IPS-20b (cell line): ENCODE measurements at regions not wholly inside any gene's neighbourhood (a gene's known extent, or its start where the extent isn't known, plus 50 kb on each side); places are given as distances from the start of the nearest gene placed in this dataset.

Source experiments
- H3K27ac ChIP-seq: one replicate; pipeline ENCODE4 v1.5.1; 2013; ENCODE audit warnings: low read length
- H3K27me3 ChIP-seq: 2 replicates; pipeline ENCODE4 v1.6.1; 2013; ENCODE audit warnings: mild to moderate bottlenecking, low read length, inconsistent platforms; ENCODE audit not compliant: insufficient read depth
- H3K36me3 ChIP-seq: 2 replicates; pipeline ENCODE4 v1.6.1; 2013; ENCODE audit warnings: low read depth, mild to moderate bottlenecking, inconsistent platforms, low read length, moderate library complexity; ENCODE audit not compliant: insufficient read depth
- H3K4me1 ChIP-seq: 2 replicates; pipeline ENCODE4 v1.6.1; 2013; ENCODE audit warnings: mild to moderate bottlenecking, control low read depth, inconsistent platforms, low read length, moderate library complexity; ENCODE audit not compliant: insufficient read depth
- H3K4me3 ChIP-seq: 2 replicates; pipeline ENCODE4 v1.5.1; 2013; ENCODE audit warnings: mild to moderate bottlenecking, low read length, inconsistent platforms
- H3K9ac ChIP-seq: 2 replicates; pipeline ENCODE4 v1.6.1; 2013; ENCODE audit warnings: low read depth, mild to moderate bottlenecking, inconsistent platforms, low read length, moderate library complexity
- H3K9me3 ChIP-seq: 2 replicates; pipeline ENCODE4 v1.6.1; 2013; ENCODE audit warnings: mild to moderate bottlenecking, low read depth, low read length, inconsistent platforms; ENCODE audit not compliant: insufficient read depth

- Histone ChIP-seq H3K36me3 (no peaks in the 10 kb centered on the region), H3K4me1 (peaks cover 35% of the 10 kb centered on the region), H3K9me3 (no peaks in the 10 kb centered on the region), H3K27me3 (no peaks in the 10 kb centered on the region), H3K4me3 (no peak overlapping the region), H3K9ac (no peak overlapping the region), H3K27ac (no peak overlapping the region)
Observed at GRCh38 chr7:131087756-131088658, 239.7 kb upstream of the MKLN1 start.

GRCh38 chr7:131090188-131090587, 237.5 kb upstream of the MKLN1 start:
- Histone ChIP-seq H3K36me3 (no peaks in the 10 kb centered on the region), H3K27me3 (no peaks in the 10 kb centered on the region), H3K4me3 (peak overlapping the region; percentile 53), H3K27ac (peak overlapping the region; percentile 58), H3K9me3 (no peaks in the 10 kb centered on the region), H3K9ac (peak overlapping the region; percentile 78; the same call in 1 of the 2 replicates), H3K4me1 (peaks cover 37% of the 10 kb centered on the region)

GRCh38 chr7:131090886-131091692, 236.6 kb upstream of the MKLN1 start:
- no peaks in the 10 kb centered on the region for H3K27me3 ChIP-seq
- no peaks in the 10 kb centered on the region for H3K9me3 ChIP-seq
- H3K9ac ChIP-seq = peak overlapping the region; percentile 78
- H3K4me1 ChIP-seq = peaks cover 37% of the 10 kb centered on the region
- H3K4me3 ChIP-seq = peak overlapping the region; percentile 53
- no peaks in the 10 kb centered on the region for H3K36me3 ChIP-seq
- H3K27ac ChIP-seq = peak overlapping the region; percentile 74

GRCh38 chr7:131094685-131095084, 233.0 kb upstream of the MKLN1 start:
- Histone ChIP-seq H3K9me3 (no peaks in the 10 kb centered on the region), H3K4me3 (no peak overlapping the region), H3K9ac (no peak overlapping the region), H3K4me1 (peaks cover 43% of the 10 kb centered on the region), H3K36me3 (no peaks in the 10 kb centered on the region), H3K27me3 (no peaks in the 10 kb centered on the region), H3K27ac (no peak overlapping the region)

- Histone ChIP-seq H3K36me3 (no peaks in the 10 kb centered on the region), H3K4me3 (no peak overlapping the region), H3K9ac (no peak overlapping the region), H3K4me1 (peaks cover 37% of the 10 kb centered on the region), H3K9me3 (no peaks in the 10 kb centered on the region), H3K27me3 (no peaks in the 10 kb centered on the region), H3K27ac (no peak overlapping the region)
Observed at GRCh38 chr7:131095346-131095745, 232.3 kb upstream of the MKLN1 start.

GRCh38 chr7:131096267-131096927, 231.3 kb upstream of the MKLN1 start:
- no peak overlapping the region for H3K9ac ChIP-seq
- no peak overlapping the region for H3K27ac ChIP-seq

GRCh38 chr7:131097662-131098376, 229.9 kb upstream of the MKLN1 start:
- no peak overlapping the region; the same call in 1 of the 2 replicates for H3K9ac ChIP-seq
- H3K4me3 ChIP-seq = no peak overlapping the region
- H3K27me3 ChIP-seq = no peaks in the 10 kb centered on the region
- no peak overlapping the region for H3K27ac ChIP-seq
- H3K4me1 ChIP-seq = peaks cover 14% of the 10 kb centered on the region
- peaks cover 3% of the 10 kb centered on the region; the same call in 1 of the 2 replicates for H3K36me3 ChIP-seq
- H3K9me3 ChIP-seq = no peaks in the 10 kb centered on the region

More at GRCh38 chr7:131096267-131096927, 231.3 kb upstream of the MKLN1 start:
- no peaks in the 10 kb centered on the region for H3K9me3 ChIP-seq
- H3K4me1 ChIP-seq = peaks cover 28% of the 10 kb centered on the region
- H3K36me3 ChIP-seq = no peaks in the 10 kb centered on the region
- H3K27me3 ChIP-seq = no peaks in the 10 kb centered on the region
- H3K4me3 ChIP-seq = no peak overlapping the region

GRCh38 chr7:131098527-131098926, 229.1 kb upstream of the MKLN1 start:
- Histone ChIP-seq H3K4me3 (no peak overlapping the region), H3K4me1 (peaks cover 10% of the 10 kb centered on the region), H3K27ac (no peak overlapping the region), H3K9ac (no peak overlapping the region), H3K36me3 (peaks cover 3% of the 10 kb centered on the region; the same call in 1 of the 2 replicates), H3K9me3 (no peaks in the 10 kb centered on the region), H3K27me3 (no peaks in the 10 kb centered on the region)

DNA sequence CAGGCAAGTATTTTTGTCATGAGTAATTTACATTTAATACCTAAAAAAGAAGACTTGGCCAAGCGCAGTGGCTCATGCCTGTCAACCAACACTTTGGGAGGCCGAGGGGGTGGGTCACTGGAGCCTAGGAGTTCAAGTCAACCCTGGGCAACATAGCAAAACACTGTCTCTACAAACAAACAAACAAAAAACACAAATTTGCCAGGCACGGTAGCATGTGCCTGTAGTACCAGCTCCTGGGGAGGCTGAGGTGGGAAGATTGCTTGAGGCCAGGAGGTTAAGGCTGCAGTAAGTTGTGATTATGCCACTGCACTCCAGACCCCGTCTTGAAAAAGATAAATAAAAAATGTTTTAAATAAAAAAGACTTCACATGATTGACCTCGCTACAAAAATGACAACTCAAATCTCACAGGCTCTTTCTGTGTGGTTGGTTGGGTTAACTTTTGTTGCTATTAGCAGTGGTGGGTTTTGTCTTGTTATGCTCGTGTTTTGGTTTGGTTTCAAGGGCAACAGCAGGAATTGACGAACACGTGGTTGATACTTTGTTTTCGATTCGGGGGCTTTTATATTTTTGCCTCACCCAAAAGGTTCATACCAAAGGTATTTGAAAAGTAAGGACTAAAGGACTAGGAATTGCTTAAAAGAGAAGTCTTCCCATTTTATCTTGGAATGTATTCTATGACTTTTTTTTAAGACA, 227.2 kb upstream of the MKLN1 start:
- Histone ChIP-seq H3K27me3 (peaks cover 12% of the 10 kb centered on the region), H3K9ac (no peak overlapping the region), H3K4me1 (peaks cover 15% of the 10 kb centered on the region)

GRCh38 chr7:131103997-131104396, 223.7 kb upstream of the MKLN1 start:
- no peak overlapping the region for H3K9ac ChIP-seq
- H3K4me3 ChIP-seq = no peak overlapping the region
- no peak overlapping the region for H3K27ac ChIP-seq
- peaks cover 37% of the 10 kb centered on the region for H3K27me3 ChIP-seq
- H3K4me1 ChIP-seq = peaks cover 10% of the 10 kb centered on the region
- peaks cover 3% of the 10 kb centered on the region; the same call in 1 of the 2 replicates for H3K36me3 ChIP-seq
- no peaks in the 10 kb centered on the region for H3K9me3 ChIP-seq

More for the DNA sequence above, 227.2 kb upstream of the MKLN1 start:
- H3K27ac ChIP-seq = no peak overlapping the region
- no peaks in the 10 kb centered on the region for H3K9me3 ChIP-seq
- no peak overlapping the region for H3K4me3 ChIP-seq
- peaks cover 3% of the 10 kb centered on the region; the same call in 1 of the 2 replicates for H3K36me3 ChIP-seq
